Activated CD4-positive, alpha-beta T cell treated with anti-CD3 and anti-CD28 coated beads, Interleukin-2, amount 10 ng/mL, durations not matched to agents 7 days and 5 days (primary cell): ENCODE measurements at regions not wholly inside any gene's neighbourhood (a gene's known extent, or its start where the extent isn't known, plus 50 kb on each side); places are given as distances from the start of the nearest gene placed in this dataset.
"Not testable (repeated sequence)": the region's sequence is repeated elsewhere in the genome, so short reads cannot be mapped to it uniquely, and the experiment has no call there.

Experiments used
- CTCF ChIA-PET: fragments of 350-600 bp; sonication (Branson Sonifier 250); formaldehyde crosslinking; loops from one replicate; lab custom pipeline; 2021; ENCODE audit warnings: antibody characterized with exemption; lab: Charles Lee
- POLR2A ChIA-PET: fragments of 350-600 bp; sonication (Branson Sonifier 250); formaldehyde crosslinking; loops from one replicate; lab custom pipeline; 2021; ENCODE audit warnings: antibody characterized with exemption; lab: Charles Lee
- DNase-seq: peaks from one replicate; pipeline ENCODE4 v3.0.0-alpha.2; 2020
- H3K27ac Mint-ChIP-seq: one replicate; pipeline ENCODE4 v1.8.0; 2021; ENCODE audit warnings: mild to moderate bottlenecking, moderate library complexity, mixed read lengths
- H3K27me3 Mint-ChIP-seq: one replicate; pipeline ENCODE4 v1.8.0; 2021; ENCODE audit warnings: mixed read lengths
- H3K36me3 Mint-ChIP-seq: one replicate; pipeline ENCODE4 v1.8.0; 2021; ENCODE audit warnings: low read depth, mixed read lengths
- H3K4me1 Mint-ChIP-seq: one replicate; pipeline ENCODE4 v1.8.0; 2021; ENCODE audit warnings: mixed read lengths
- H3K4me3 Mint-ChIP-seq: one replicate; pipeline ENCODE4 v1.8.0; 2021; ENCODE audit warnings: mild to moderate bottlenecking, moderate library complexity, mixed read lengths
- H3K9me3 Mint-ChIP-seq: one replicate; pipeline ENCODE4 v1.8.0; 2021; ENCODE audit warnings: mixed read lengths

- Mint-ChIP-seq H3K4me1 (no peaks in the 10 kb centered on the region), H3K27ac (no peak overlapping the region), H3K36me3 (no peaks in the 10 kb centered on the region)
Observed at GRCh38 chr2:16185801-16186272, 245.5 kb downstream of the MYCN start.

GRCh38 chr2:16184945-16185660 is 244.8 kb downstream of the MYCN start:
- Mint-ChIP-seq H3K4me3 (no peak overlapping the region), H3K27ac (no peak overlapping the region), H3K27me3 (no peaks in the 10 kb centered on the region), H3K36me3 (no peaks in the 10 kb centered on the region), H3K4me1 (no peaks in the 10 kb centered on the region), H3K9me3 (no peaks in the 10 kb centered on the region)
- ChIA-PET CTCF (no interaction called here), POLR2A (no interaction called here)
- DNase-seq: no peak

More at GRCh38 chr2:16185801-16186272, 245.5 kb downstream of the MYCN start:
- no peak for DNase-seq
- Mint-ChIP-seq H3K4me3 (no peak overlapping the region), H3K9me3 (no peaks in the 10 kb centered on the region), H3K27me3 (no peaks in the 10 kb centered on the region)
- CTCF ChIA-PET: no interaction called here
- POLR2A ChIA-PET: no interaction called here

GRCh38 chr2:16184341-16184890 is 244.1 kb downstream of the MYCN start:
- no peaks in the 10 kb centered on the region for H3K4me1 Mint-ChIP-seq
- no peaks in the 10 kb centered on the region for H3K27me3 Mint-ChIP-seq
- no peak for DNase-seq
- ChIA-PET POLR2A (no interaction called here), CTCF (no interaction called here)
- H3K27ac Mint-ChIP-seq: no peak overlapping the region
- H3K9me3 Mint-ChIP-seq: no peaks in the 10 kb centered on the region
- no peak overlapping the region for H3K4me3 Mint-ChIP-seq
- no peaks in the 10 kb centered on the region for H3K36me3 Mint-ChIP-seq

GRCh38 chr2:16183345-16183744 is 243.0 kb downstream of the MYCN start:
- no peak overlapping the region for H3K4me3 Mint-ChIP-seq
- no peaks in the 10 kb centered on the region for H3K9me3 Mint-ChIP-seq
- H3K27me3 Mint-ChIP-seq: no peaks in the 10 kb centered on the region
- H3K4me1 Mint-ChIP-seq: no peaks in the 10 kb centered on the region
- H3K36me3 Mint-ChIP-seq: no peaks in the 10 kb centered on the region
- POLR2A ChIA-PET: no interaction called here
- H3K27ac Mint-ChIP-seq: no peak overlapping the region
- CTCF ChIA-PET: interaction anchor here (0.6 kb wide), 1 partner anchor 224 kb away, joined by 4 read pairs; no protein-coding TSS in a partner anchor
- no peak for DNase-seq

GRCh38 chr2:16182841-16183240 is 242.5 kb downstream of the MYCN start:
- H3K4me1 Mint-ChIP-seq: no peaks in the 10 kb centered on the region
- no peaks in the 10 kb centered on the region for H3K36me3 Mint-ChIP-seq
- ChIA-PET POLR2A (no interaction called here), CTCF (no interaction called here)
- H3K27ac Mint-ChIP-seq: no peak overlapping the region
- H3K9me3 Mint-ChIP-seq: no peaks in the 10 kb centered on the region
- DNase-seq: no peak
- H3K27me3 Mint-ChIP-seq: no peaks in the 10 kb centered on the region
- no peak overlapping the region for H3K4me3 Mint-ChIP-seq

- H3K36me3 Mint-ChIP-seq, H3K27me3 Mint-ChIP-seq, H3K27ac Mint-ChIP-seq, CTCF ChIA-PET, H3K9me3 Mint-ChIP-seq, H3K4me1 Mint-ChIP-seq, H3K4me3 Mint-ChIP-seq, DNase-seq: not testable (repeated sequence)
- POLR2A ChIA-PET: interaction anchor here (0.7 kb wide), 1 partner anchor 18 kb away, joined by 3 read pairs; no protein-coding TSS in a partner anchor
Observed at GRCh38 chr2:16182311-16182815, 242.0 kb downstream of the MYCN start.

GRCh38 chr2:16181741-16182090 is 241.4 kb downstream of the MYCN start:
- DNase-seq: no peak
- Mint-ChIP-seq H3K27ac (no peak overlapping the region), H3K4me3 (no peak overlapping the region), H3K36me3 (no peaks in the 10 kb centered on the region), H3K9me3 (no peaks in the 10 kb centered on the region), H3K27me3 (no peaks in the 10 kb centered on the region), H3K4me1 (no peaks in the 10 kb centered on the region)
- ChIA-PET POLR2A (no interaction called here), CTCF (no interaction called here)

GRCh38 chr2:16181062-16181740 is 240.9 kb downstream of the MYCN start:
- DNase-seq: no peak
- Mint-ChIP-seq H3K27me3 (no peaks in the 10 kb centered on the region), H3K27ac (no peak overlapping the region), H3K4me3 (no peak overlapping the region), H3K36me3 (no peaks in the 10 kb centered on the region), H3K4me1 (no peaks in the 10 kb centered on the region), H3K9me3 (no peaks in the 10 kb centered on the region)
- CTCF ChIA-PET: no interaction called here
- POLR2A ChIA-PET: no interaction called here

- H3K4me3 Mint-ChIP-seq: no peak overlapping the region
- no peaks in the 10 kb centered on the region for H3K9me3 Mint-ChIP-seq
- no peaks in the 10 kb centered on the region for H3K36me3 Mint-ChIP-seq
- H3K27me3 Mint-ChIP-seq: no peaks in the 10 kb centered on the region
- no peaks in the 10 kb centered on the region for H3K4me1 Mint-ChIP-seq
- DNase-seq: no peak
- no peak overlapping the region for H3K27ac Mint-ChIP-seq
- ChIA-PET CTCF (no interaction called here), POLR2A (no interaction called here)
Observed at GRCh38 chr2:16180631-16181030, 240.3 kb downstream of the MYCN start.

- DNase-seq: no peak
- Mint-ChIP-seq H3K27ac (no peak overlapping the region), H3K9me3 (no peaks in the 10 kb centered on the region), H3K4me1 (no peaks in the 10 kb centered on the region), H3K27me3 (no peaks in the 10 kb centered on the region), H3K4me3 (no peak overlapping the region), H3K36me3 (no peaks in the 10 kb centered on the region)
- CTCF ChIA-PET: no interaction called here
- POLR2A ChIA-PET: no interaction called here
Observed at GRCh38 chr2:16179701-16180416, 239.5 kb downstream of the MYCN start.

GRCh38 chr2:16178551-16179130 is 238.3 kb downstream of the MYCN start:
- Mint-ChIP-seq H3K4me1 (no peaks in the 10 kb centered on the region), H3K4me3 (no peak overlapping the region), H3K27me3 (no peaks in the 10 kb centered on the region), H3K27ac (no peak overlapping the region), H3K9me3 (no peaks in the 10 kb centered on the region), H3K36me3 (no peaks in the 10 kb centered on the region)
- ChIA-PET CTCF (interaction anchor here (0.6 kb wide), 1 partner anchor 262 kb away, joined by 5 read pairs; no protein-coding TSS in a partner anchor), POLR2A (no interaction called here)
- no peak for DNase-seq

GRCh38 chr2:16177671-16178180 is 237.4 kb downstream of the MYCN start:
- no peaks in the 10 kb centered on the region for H3K4me1 Mint-ChIP-seq
- no peaks in the 10 kb centered on the region for H3K27me3 Mint-ChIP-seq
- POLR2A ChIA-PET: no interaction called here
- CTCF ChIA-PET: no interaction called here
- H3K4me3 Mint-ChIP-seq: no peak overlapping the region
- no peak overlapping the region for H3K27ac Mint-ChIP-seq
- DNase-seq: no peak
- no peaks in the 10 kb centered on the region for H3K36me3 Mint-ChIP-seq
- H3K9me3 Mint-ChIP-seq: no peaks in the 10 kb centered on the region
